Stimulated activated CD4-positive, alpha-beta T cell treated with anti-CD3 and anti-CD28 coated beads, Interleukin-4, amount 100 ng/mL, for 1 hour (primary cell): ENCODE measurements at regions not wholly inside any gene's neighbourhood (a gene's known extent, or its start where the extent isn't known, plus 50 kb on each side); places are given as distances from the start of the nearest gene placed in this dataset.
"Not testable (repeated sequence)": the region's sequence is repeated elsewhere in the genome, so short reads cannot be mapped to it uniquely, and the experiment has no call there.

ENCODE experiments used
- DNase-seq: peaks from one replicate; pipeline ENCODE4 v3.0.0-alpha.2; 2020

GRCh38 chr3:18527691-18528090 lies 102.6 kb upstream of the SATB1 start:
- no peak for DNase-seq

- DNase-seq, result no peak
These were observed 101.5 kb upstream of the SATB1 start for GRCh38 chr3:18526667-18527066.

GRCh38 chr3:18516170-18516569 lies 91.0 kb upstream of the SATB1 start:
- DNase-seq, result not testable (repeated sequence)

GRCh38 chr3:18513091-18513490 lies 88.0 kb upstream of the SATB1 start:
- DNase-seq, result no peak

GRCh38 chr3:18512007-18512406 lies 86.9 kb upstream of the SATB1 start:
- no peak for DNase-seq

GRCh38 chr3:18510947-18511346 lies 85.8 kb upstream of the SATB1 start:
- DNase-seq, result no peak

- DNase-seq, result no peak
These were observed 82.2 kb upstream of the SATB1 start for GRCh38 chr3:18507333-18507732.

GRCh38 chr3:18505056-18505455 lies 79.9 kb upstream of the SATB1 start:
- DNase-seq, result no peak

GRCh38 chr3:18501679-18502343 lies 76.7 kb upstream of the SATB1 start:
- no peak for DNase-seq

GRCh38 chr3:18500322-18500721 lies 75.2 kb upstream of the SATB1 start:
- no peak for DNase-seq

- DNase-seq, result no peak
These were observed 74.2 kb upstream of the SATB1 start for GRCh38 chr3:18499301-18499700.

GRCh38 chr3:18494251-18494650 lies 69.1 kb upstream of the SATB1 start:
- no peak for DNase-seq

GRCh38 chr3:18489939-18490338 lies 64.8 kb upstream of the SATB1 start:
- no peak for DNase-seq

GRCh38 chr3:18483226-18483625 lies 58.1 kb upstream of the SATB1 start:
- no peak for DNase-seq

GRCh38 chr3:18481946-18482548 lies 56.9 kb upstream of the SATB1 start:
- DNase-seq, result no peak

GRCh38 chr3:18477620-18478019 lies 52.5 kb upstream of the SATB1 start:
- DNase-seq, result no peak
